HCT116 (cell line): ENCODE measurements at regions not wholly inside any gene's neighbourhood (a gene's known extent, or its start where the extent isn't known, plus 50 kb on each side); places are given as distances from the start of the nearest gene placed in this dataset.

ENCODE experiments used
- ATAC-seq: fragments of 200-7000 bp; cut with Tn5 transposase; 2 replicates; pipeline ENCODE4 v1.9.1; 2020; ENCODE audit warnings: mild to moderate bottlenecking, moderate library complexity
- BruUV-seq: library from RNA; stranded (reverse); fragments of 400-500 nt; replicated peaks from 2 replicates; lab custom pipeline; 2021; lab: Mats Ljungman, UMichigan
- CTCF ChIA-PET: fragments of 300-600 bp; sonication (Branson Sonifier 250); formaldehyde crosslinking; loops from one replicate; lab custom pipeline; 2021; ENCODE audit warnings: antibody characterized with exemption; lab: Charles Lee
- POLR2A ChIA-PET: fragments of 300-600, 350-600 bp; sonication (Branson Sonifier 250); formaldehyde crosslinking; loops from one replicate; lab custom pipeline; 2021; ENCODE audit warnings: antibody characterized with exemption; lab: Charles Lee
- RAD21 ChIA-PET, 2 experiments: fragments of 300-600 bp; sonication (Branson Sonifier 250); formaldehyde crosslinking; loops; one replicate each; lab custom pipeline; 2023; ENCODE audit warnings: low total read pairs in 2 of 2; ENCODE audit not compliant: uncharacterized antibody in 2 of 2, unreplicated experiment in 2 of 2, low non-redundant PET in 1 of 2; lab: Charles Lee
- DNase-seq: peaks from one replicate; pipeline ENCODE4 v3.0.0-alpha.2; 2010; ENCODE audit warnings: low read depth, low spot score
- H2AFZ ChIP-seq: fragments of 200-600 bp; shearing (Covaris generic), sonication (generic); 2 replicates; pipeline ENCODE4 v1.6.1; 2017; ENCODE audit warnings: low read depth, mixed run types, mixed read lengths, antibody characterized with exemption, low read length; ENCODE audit not compliant: poor library complexity, severe bottlenecking
- H3K27ac ChIP-seq: 2 replicates; pipeline ENCODE4 v1.5.1; 2012; ENCODE audit warnings: low read depth, low read length
- H3K27me3 ChIP-seq: fragments of 200-600 bp; sonication (generic); 2 replicates; pipeline ENCODE4 v1.6.1; 2016; ENCODE audit warnings: mixed run types, low read length, mixed read lengths; ENCODE audit not compliant: insufficient read depth
- H3K36me3 ChIP-seq, 2 experiments: fragments of 200-500 bp in 1 of 2; fragments of 200-600 bp in 1 of 2; sonication (Bioruptor generic) in 1 of 2; sonication (generic) in 1 of 2; 2 replicates each; pipeline versions ENCODE4 v1.5.1 to v1.6.1; 2014 to 2016; ENCODE audit warnings: low read length in 2 of 2, inconsistent platforms in 1 of 2, mixed read lengths in 1 of 2, mixed run types in 1 of 2; ENCODE audit not compliant: insufficient read depth in 2 of 2, control insufficient read depth in 1 of 2
- H3K4me1 ChIP-seq, 2 experiments: fragments of 200-600 bp in 1 of 2; sonication (generic) in 1 of 2; 2 replicates each; pipeline versions ENCODE4 v1.5.1 to v1.6.1; 2012 to 2017; ENCODE audit warnings: low read length in 2 of 2, inconsistent platforms in 1 of 2, mild to moderate bottlenecking in 1 of 2, mixed read lengths in 1 of 2, mixed run types in 1 of 2, moderate library complexity in 1 of 2; ENCODE audit not compliant: insufficient read depth in 2 of 2, control insufficient read depth in 1 of 2
- H3K4me2 ChIP-seq: fragments of 200-600 bp; sonication (generic); 2 replicates; pipeline ENCODE4 v1.6.1; 2017; ENCODE audit warnings: mixed run types, low read length, mixed read lengths
- H3K4me3 ChIP-seq, 2 experiments: fragments of 200-600 bp in 1 of 2; sonication (generic) in 1 of 2; replicated peaks in 1 of 2; 2 replicates each; pipeline ENCODE4 v1.5.1; 2011 to 2016; ENCODE audit warnings: low read length in 2 of 2, control low read depth in 1 of 2, low read depth in 1 of 2, mild to moderate bottlenecking in 1 of 2, mixed read lengths in 1 of 2, mixed run types in 1 of 2
- H3K79me2 ChIP-seq: fragments of 200-600 bp; sonication (generic); 2 replicates; pipeline ENCODE4 v1.6.1; 2017; ENCODE audit warnings: mild to moderate bottlenecking, mixed run types, low read length, moderate library complexity, mixed read lengths; ENCODE audit not compliant: insufficient read depth
- H3K9ac ChIP-seq: fragments of 200-600 bp; sonication (generic); 2 replicates; pipeline ENCODE4 v1.6.1; 2016; ENCODE audit warnings: low read length, mixed read lengths
- H3K9me2 ChIP-seq: fragments of 200-600 bp; sonication (generic), shearing (Covaris generic); 2 replicates; pipeline ENCODE4 v1.6.1; 2017; ENCODE audit warnings: mixed run types, mild to moderate bottlenecking, moderate library complexity; ENCODE audit not compliant: insufficient read depth
- H3K9me3 ChIP-seq, 2 experiments: fragments of 200-500 bp in 1 of 2; fragments of 200-600 bp in 1 of 2; sonication (Bioruptor generic) in 1 of 2; sonication (generic) in 1 of 2; 2 replicates each; pipeline ENCODE4 v1.6.1; 2014 to 2017; ENCODE audit warnings: low read length in 2 of 2, mixed read lengths in 2 of 2, inconsistent platforms in 1 of 2, low read depth in 1 of 2, mild to moderate bottlenecking in 1 of 2, mixed run types in 1 of 2, moderate library complexity in 1 of 2; ENCODE audit not compliant: control insufficient read depth in 1 of 2, insufficient read depth in 1 of 2
- H4K20me1 ChIP-seq: fragments of 200-600 bp; sonication (generic), shearing (Covaris generic); 2 replicates; pipeline ENCODE4 v1.6.1; 2017; ENCODE audit warnings: mixed run types, mild to moderate bottlenecking, moderate library complexity; ENCODE audit not compliant: insufficient read depth
- CEBPB ChIP-seq: IDR thresholded peaks from 2 replicates; pipeline ENCODE4 v1.6.1; 2012; ENCODE audit warnings: low read depth
- EGR1 ChIP-seq: IDR thresholded peaks from 2 replicates; pipeline ENCODE4 v1.6.1; 2012; ENCODE audit warnings: low read depth
- EZH2 ChIP-seq: fragments of 200-600 bp; sonication (generic); IDR thresholded peaks from 2 replicates; pipeline ENCODE4 v1.6.1; 2017; ENCODE audit warnings: antibody characterized with exemption, mixed run types
- FOSL1 ChIP-seq: IDR thresholded peaks from 2 replicates; pipeline ENCODE4 v1.6.1; 2012; ENCODE audit warnings: low read depth
- POLR2A ChIP-seq: IDR thresholded peaks from 2 replicates; pipeline ENCODE4 v1.7.0; 2011; ENCODE audit warnings: borderline replicate concordance; ENCODE audit not compliant: insufficient read depth, insufficient read length; ENCODE audit errors: extremely low read depth
- RAD21 ChIP-seq: IDR thresholded peaks from 2 replicates; pipeline ENCODE4 v1.6.1; 2012; ENCODE audit warnings: low read depth, mild to moderate bottlenecking
- SP1 ChIP-seq: IDR thresholded peaks from 2 replicates; pipeline ENCODE4 v1.6.1; 2012; ENCODE audit warnings: low read depth
- SRF ChIP-seq: IDR thresholded peaks from 2 replicates; pipeline ENCODE4 v1.6.1; 2012; ENCODE audit warnings: low read depth
- TCF7L2 ChIP-seq: IDR thresholded peaks from 2 replicates; pipeline ENCODE4 v1.7.0; 2011; ENCODE audit warnings: borderline replicate concordance, inconsistent platforms; ENCODE audit not compliant: insufficient read depth, insufficient read length; ENCODE audit errors: extremely low read depth
- YY1 ChIP-seq: IDR thresholded peaks from 2 replicates; pipeline ENCODE4 v1.6.1; 2011; ENCODE audit warnings: low read length, low read depth, moderate library complexity, mild to moderate bottlenecking; ENCODE audit not compliant: insufficient replicate concordance; ENCODE audit errors: extremely low read depth
- ZFX ChIP-seq: fragments of 450-650 bp; IDR thresholded peaks from 2 replicates; pipeline ENCODE4 v1.6.1; 2017
- intact Hi-C: fragments of 100-400 bp; cut with micrococcal nuclease; formaldehyde crosslinking; loops from 2 replicates; pipeline ENCODE4 v1.10.0; 2022
- TF ChIP-seq, protein P1 (sequence below): IDR thresholded peaks from 2 replicates; pipeline ENCODE4 v1.6.1; 2011; ENCODE audit warnings: mild to moderate bottlenecking, low read length, moderate library complexity; ENCODE audit not compliant: insufficient replicate concordance; ENCODE audit errors: extremely low read depth
- TF ChIP-seq, protein P2 (sequence below): IDR thresholded peaks from 2 replicates; pipeline ENCODE4 v1.6.1; 2012
- TF ChIP-seq, protein P3 (sequence below), 3 experiments: fragments of 200-600 bp in 1 of 3; sonication (generic) in 1 of 3; IDR thresholded peaks in 2 of 3; conservative IDR thresholded peaks in 1 of 3; 2 replicates each; pipeline ENCODE4 v1.5.1; 2012 to 2017; ENCODE audit warnings: low read depth in 2 of 3, low read length in 2 of 3, antibody characterized with exemption in 1 of 3, borderline replicate concordance in 1 of 3, control low read depth in 1 of 3, mild to moderate bottlenecking in 1 of 3, mixed read lengths in 1 of 3, mixed run types in 1 of 3, moderate library complexity in 1 of 3; ENCODE audit not compliant: insufficient read depth in 1 of 3

DNA sequence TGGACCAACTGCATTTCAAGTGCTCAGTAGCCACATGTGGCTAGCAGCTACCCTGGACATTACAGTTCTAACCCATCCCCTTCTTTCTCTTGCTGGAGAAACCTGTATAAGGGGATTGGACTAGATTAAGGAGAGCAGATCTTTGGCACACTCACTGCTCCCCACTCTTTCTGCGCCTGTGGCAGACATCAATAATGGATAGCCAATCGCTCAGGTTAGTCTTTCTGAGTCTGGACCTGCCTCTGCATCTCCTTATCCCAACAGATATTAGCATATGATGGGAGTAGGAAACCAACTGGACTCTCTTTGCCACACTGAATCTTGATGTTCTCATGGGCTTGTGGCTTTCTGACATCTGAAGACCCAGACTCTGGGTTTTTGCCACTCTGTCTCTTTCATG, 81.7 kb downstream of the IRX5 start:
- Histone ChIP-seq H3K27me3 (peaks cover 4% of the 10 kb centered on the region; the same call in 1 of the 2 replicates), H3K79me2 (no peaks in the 10 kb centered on the region), H3K9me2 (no peaks in the 10 kb centered on the region), H3K4me1 (no peaks in the 10 kb centered on the region), H3K4me3 (no peak overlapping the region), H3K27ac (no peak overlapping the region), H4K20me1 (no peaks in the 10 kb centered on the region), H3K9me3 (no peaks in the 10 kb centered on the region), H2AFZ (no peak overlapping the region), H3K36me3 (no peaks in the 10 kb centered on the region), H3K4me2 (no peak overlapping the region), H3K9ac (no peak overlapping the region)
- ATAC-seq (no peak), DNase-seq (no peak)
- CTCF ChIA-PET: no interaction called here
- RAD21 ChIA-PET: no interaction called here
- no TSS peak for BruUV-seq
- POLR2A ChIA-PET: no interaction called here
- intact Hi-C loops: no loop called here
- TF ChIP-seq, protein P1, sequence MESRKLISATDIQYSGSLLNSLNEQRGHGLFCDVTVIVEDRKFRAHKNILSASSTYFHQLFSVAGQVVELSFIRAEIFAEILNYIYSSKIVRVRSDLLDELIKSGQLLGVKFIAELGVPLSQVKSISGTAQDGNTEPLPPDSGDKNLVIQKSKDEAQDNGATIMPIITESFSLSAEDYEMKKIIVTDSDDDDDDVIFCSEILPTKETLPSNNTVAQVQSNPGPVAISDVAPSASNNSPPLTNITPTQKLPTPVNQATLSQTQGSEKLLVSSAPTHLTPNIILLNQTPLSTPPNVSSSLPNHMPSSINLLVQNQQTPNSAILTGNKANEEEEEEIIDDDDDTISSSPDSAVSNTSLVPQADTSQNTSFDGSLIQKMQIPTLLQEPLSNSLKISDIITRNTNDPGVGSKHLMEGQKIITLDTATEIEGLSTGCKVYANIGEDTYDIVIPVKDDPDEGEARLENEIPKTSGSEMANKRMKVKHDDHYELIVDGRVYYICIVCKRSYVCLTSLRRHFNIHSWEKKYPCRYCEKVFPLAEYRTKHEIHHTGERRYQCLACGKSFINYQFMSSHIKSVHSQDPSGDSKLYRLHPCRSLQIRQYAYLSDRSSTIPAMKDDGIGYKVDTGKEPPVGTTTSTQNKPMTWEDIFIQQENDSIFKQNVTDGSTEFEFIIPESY: no peak
- TF ChIP-seq SP1: no peak
- no peak for TF ChIP-seq FOSL1

DNA sequence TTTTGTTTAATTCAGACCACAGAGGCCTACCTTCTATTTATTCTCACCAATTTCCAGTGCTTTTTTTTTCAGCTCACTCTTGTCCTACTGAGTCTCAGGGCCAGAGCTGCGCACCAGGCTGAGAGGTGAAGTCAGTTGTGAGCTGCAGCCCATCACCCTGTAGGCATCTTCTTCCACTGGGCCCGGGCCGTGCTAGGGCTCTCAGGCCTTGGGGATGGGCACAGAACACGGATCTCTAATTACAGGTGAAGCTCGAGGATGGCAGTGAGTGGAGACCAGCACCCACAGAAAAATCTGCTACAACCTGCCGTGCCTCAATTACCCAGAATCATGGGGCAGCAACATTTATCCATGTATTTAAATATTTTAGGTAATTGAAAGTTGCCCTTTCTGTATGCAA, 82.1 kb downstream of the IRX5 start:
- no peaks in the 10 kb centered on the region for H3K9me3 ChIP-seq
- no peaks in the 10 kb centered on the region for H3K79me2 ChIP-seq
- H3K27me3 ChIP-seq: no peaks in the 10 kb centered on the region; the same call in 1 of the 2 replicates
- intact Hi-C loops: no loop called here
- no peaks in the 10 kb centered on the region for H3K36me3 ChIP-seq
- no peak overlapping the region for H3K4me3 ChIP-seq
- DNase-seq (no peak), ATAC-seq (no peak)
- no peaks in the 10 kb centered on the region for H4K20me1 ChIP-seq
- TF ChIP-seq SRF: no peak
- TF ChIP-seq EGR1: no peak
- no peak for TF ChIP-seq TCF7L2
- no peak for TF ChIP-seq YY1
- no peak for TF ChIP-seq SP1
- no peak for TF ChIP-seq EZH2
- TF ChIP-seq, protein P2, sequence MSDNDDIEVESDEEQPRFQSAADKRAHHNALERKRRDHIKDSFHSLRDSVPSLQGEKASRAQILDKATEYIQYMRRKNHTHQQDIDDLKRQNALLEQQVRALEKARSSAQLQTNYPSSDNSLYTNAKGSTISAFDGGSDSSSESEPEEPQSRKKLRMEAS: no peak
- TF ChIP-seq, protein P3, sequence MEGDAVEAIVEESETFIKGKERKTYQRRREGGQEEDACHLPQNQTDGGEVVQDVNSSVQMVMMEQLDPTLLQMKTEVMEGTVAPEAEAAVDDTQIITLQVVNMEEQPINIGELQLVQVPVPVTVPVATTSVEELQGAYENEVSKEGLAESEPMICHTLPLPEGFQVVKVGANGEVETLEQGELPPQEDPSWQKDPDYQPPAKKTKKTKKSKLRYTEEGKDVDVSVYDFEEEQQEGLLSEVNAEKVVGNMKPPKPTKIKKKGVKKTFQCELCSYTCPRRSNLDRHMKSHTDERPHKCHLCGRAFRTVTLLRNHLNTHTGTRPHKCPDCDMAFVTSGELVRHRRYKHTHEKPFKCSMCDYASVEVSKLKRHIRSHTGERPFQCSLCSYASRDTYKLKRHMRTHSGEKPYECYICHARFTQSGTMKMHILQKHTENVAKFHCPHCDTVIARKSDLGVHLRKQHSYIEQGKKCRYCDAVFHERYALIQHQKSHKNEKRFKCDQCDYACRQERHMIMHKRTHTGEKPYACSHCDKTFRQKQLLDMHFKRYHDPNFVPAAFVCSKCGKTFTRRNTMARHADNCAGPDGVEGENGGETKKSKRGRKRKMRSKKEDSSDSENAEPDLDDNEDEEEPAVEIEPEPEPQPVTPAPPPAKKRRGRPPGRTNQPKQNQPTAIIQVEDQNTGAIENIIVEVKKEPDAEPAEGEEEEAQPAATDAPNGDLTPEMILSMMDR (IDR thresholded peaks at IDR 0.05 in 2 of 3, conservative IDR thresholded peaks at IDR 0.05 in 1 of 3; ENCODE audit: borderline replicate concordance in 1 of 3, insufficient read depth in 1 of 3, low read depth in 2 of 3, low read length in 2 of 3): no peak
- TF ChIP-seq CEBPB: no peak
- TF ChIP-seq ZFX: no peak
- TF ChIP-seq POLR2A: no peak
- TF ChIP-seq RAD21: no peak
- H3K4me2 ChIP-seq: no peak overlapping the region
- H3K9me2 ChIP-seq: no peaks in the 10 kb centered on the region
- no TSS peak for BruUV-seq
- H3K27ac ChIP-seq: no peak overlapping the region
- H2AFZ ChIP-seq: no peak overlapping the region
- no peak overlapping the region for H3K9ac ChIP-seq
- RAD21 ChIA-PET: no interaction called here
- POLR2A ChIA-PET: no interaction called here
- H3K4me1 ChIP-seq: no peaks in the 10 kb centered on the region
- CTCF ChIA-PET: no interaction called here
